Chondrocyte (in vitro differentiated cells): ENCODE measurements at regions not wholly inside any gene's neighbourhood (a gene's known extent, or its start where the extent isn't known, plus 50 kb on each side); places are given as distances from the start of the nearest gene placed in this dataset.
A peak's percentile ranks its signal among the peaks of the same experiment; 100 is the strongest.

Experiments
- DNase-seq: peaks from one replicate; pipeline ENCODE4 v3.0.0; 2021; ENCODE audit warnings: mixed read lengths, low spot score
- H3K27ac Mint-ChIP-seq: one replicate; pipeline ENCODE4 v1.8.0; 2021; ENCODE audit warnings: mild to moderate bottlenecking, moderate library complexity, mixed read lengths; ENCODE audit not compliant: unreplicated experiment
- H3K27me3 Mint-ChIP-seq: 2 replicates; pipeline ENCODE4 v1.8.0; 2021; ENCODE audit warnings: low read depth, mixed read lengths
- H3K36me3 Mint-ChIP-seq: 2 replicates; pipeline ENCODE4 v1.8.0; 2021; ENCODE audit warnings: low read depth, mixed read lengths
- H3K4me1 Mint-ChIP-seq: 2 replicates; pipeline ENCODE4 v1.8.0; 2021; ENCODE audit warnings: low read depth, mild to moderate bottlenecking, mixed read lengths
- H3K4me3 Mint-ChIP-seq: one replicate; pipeline ENCODE4 v1.8.0; 2021; ENCODE audit warnings: mild to moderate bottlenecking, moderate library complexity, mixed read lengths; ENCODE audit not compliant: unreplicated experiment
- H3K9me3 Mint-ChIP-seq: 2 replicates; pipeline ENCODE4 v1.8.0; 2021; ENCODE audit warnings: low read depth, mixed read lengths
- TF ChIP-seq, protein P1 (sequence below): fragments of 200-600 bp; sonication (generic); IDR thresholded peaks from 2 replicates; pipeline ENCODE4 v1.5.0; 2021; ENCODE audit warnings: antibody characterized with exemption, mild to moderate bottlenecking, moderate library complexity

DNA sequence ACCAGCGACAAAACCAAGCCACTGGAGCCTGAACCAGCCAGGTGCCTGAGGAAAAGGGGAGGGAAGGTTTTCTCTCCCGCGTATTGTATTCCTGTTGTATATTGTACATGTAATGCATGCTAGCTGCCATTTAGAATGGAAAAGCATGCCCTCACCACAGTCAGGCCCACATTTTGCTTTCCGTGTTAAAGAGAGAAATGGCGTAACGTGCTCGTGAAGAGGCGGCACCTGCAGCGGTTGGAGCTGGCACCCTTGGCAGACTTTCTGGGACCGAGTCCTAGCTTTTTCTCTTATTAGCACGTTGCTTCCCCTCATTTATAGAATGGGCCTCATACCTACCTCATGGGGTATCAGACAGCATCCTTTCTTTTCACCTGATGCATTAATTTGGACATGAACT is 135.3 kb upstream of the IRF2BP2 start:
- Mint-ChIP-seq H3K27ac (no peak overlapping the region), H3K4me1 (peaks cover 26% of the 10 kb centered on the region), H3K9me3 (no peaks in the 10 kb centered on the region)

DNA sequence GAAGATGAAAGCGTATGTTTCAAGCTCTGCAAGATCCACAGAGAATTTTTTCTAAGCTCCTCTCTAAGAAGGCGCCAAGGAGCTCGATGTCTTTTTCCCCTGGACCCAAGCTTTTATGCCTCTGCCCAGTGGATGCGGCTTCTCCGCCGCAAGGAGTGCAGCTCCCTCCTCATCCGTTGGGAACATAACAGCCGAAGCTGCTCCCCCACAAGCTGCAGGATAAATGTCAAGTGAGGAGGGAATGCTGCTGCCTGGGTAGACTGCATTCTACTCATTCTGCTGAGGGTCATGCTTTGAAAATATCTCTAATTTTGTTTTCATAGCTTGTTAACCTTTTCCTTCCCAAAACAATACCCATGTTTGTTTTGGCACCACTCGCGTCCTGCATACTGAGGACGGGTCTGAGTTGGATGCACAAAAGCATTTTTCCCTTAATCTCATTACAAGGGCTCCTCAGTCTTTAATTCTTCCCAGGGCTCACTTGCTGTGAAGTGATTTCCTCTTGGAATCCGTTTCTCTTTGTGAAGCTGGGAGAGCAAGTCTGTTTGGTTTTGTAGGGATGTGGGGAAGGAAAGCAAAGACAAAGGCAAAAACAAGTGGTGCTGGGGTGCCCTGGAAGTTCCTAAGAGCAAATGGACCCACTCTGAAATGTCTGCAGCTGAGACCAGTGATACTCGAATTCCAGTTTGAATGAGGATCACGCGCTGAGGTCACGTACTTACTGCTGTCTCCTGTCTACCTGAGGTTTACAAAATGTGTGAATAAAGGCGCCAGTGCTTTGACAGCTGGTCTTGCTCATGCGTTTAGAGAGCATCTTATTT is 134.0 kb upstream of the IRF2BP2 start:
- no peaks in the 10 kb centered on the region for H3K9me3 Mint-ChIP-seq
- peak overlapping the region; percentile 76 for H3K27ac Mint-ChIP-seq
- no peaks in the 10 kb centered on the region for H3K36me3 Mint-ChIP-seq
- TF ChIP-seq, protein P1, sequence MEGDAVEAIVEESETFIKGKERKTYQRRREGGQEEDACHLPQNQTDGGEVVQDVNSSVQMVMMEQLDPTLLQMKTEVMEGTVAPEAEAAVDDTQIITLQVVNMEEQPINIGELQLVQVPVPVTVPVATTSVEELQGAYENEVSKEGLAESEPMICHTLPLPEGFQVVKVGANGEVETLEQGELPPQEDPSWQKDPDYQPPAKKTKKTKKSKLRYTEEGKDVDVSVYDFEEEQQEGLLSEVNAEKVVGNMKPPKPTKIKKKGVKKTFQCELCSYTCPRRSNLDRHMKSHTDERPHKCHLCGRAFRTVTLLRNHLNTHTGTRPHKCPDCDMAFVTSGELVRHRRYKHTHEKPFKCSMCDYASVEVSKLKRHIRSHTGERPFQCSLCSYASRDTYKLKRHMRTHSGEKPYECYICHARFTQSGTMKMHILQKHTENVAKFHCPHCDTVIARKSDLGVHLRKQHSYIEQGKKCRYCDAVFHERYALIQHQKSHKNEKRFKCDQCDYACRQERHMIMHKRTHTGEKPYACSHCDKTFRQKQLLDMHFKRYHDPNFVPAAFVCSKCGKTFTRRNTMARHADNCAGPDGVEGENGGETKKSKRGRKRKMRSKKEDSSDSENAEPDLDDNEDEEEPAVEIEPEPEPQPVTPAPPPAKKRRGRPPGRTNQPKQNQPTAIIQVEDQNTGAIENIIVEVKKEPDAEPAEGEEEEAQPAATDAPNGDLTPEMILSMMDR: peak; percentile 29
- H3K4me3 Mint-ChIP-seq: peak overlapping the region; percentile 47
- no peaks in the 10 kb centered on the region for H3K27me3 Mint-ChIP-seq
- DNase-seq: no peak
- peaks cover 26% of the 10 kb centered on the region for H3K4me1 Mint-ChIP-seq

More for the DNA sequence above, 135.3 kb upstream of the IRF2BP2 start:
- H3K4me3 Mint-ChIP-seq: no peak overlapping the region
- no peak for DNase-seq
- TF ChIP-seq, protein P1: no peak
- no peaks in the 10 kb centered on the region for H3K27me3 Mint-ChIP-seq
- H3K36me3 Mint-ChIP-seq: no peaks in the 10 kb centered on the region

DNA sequence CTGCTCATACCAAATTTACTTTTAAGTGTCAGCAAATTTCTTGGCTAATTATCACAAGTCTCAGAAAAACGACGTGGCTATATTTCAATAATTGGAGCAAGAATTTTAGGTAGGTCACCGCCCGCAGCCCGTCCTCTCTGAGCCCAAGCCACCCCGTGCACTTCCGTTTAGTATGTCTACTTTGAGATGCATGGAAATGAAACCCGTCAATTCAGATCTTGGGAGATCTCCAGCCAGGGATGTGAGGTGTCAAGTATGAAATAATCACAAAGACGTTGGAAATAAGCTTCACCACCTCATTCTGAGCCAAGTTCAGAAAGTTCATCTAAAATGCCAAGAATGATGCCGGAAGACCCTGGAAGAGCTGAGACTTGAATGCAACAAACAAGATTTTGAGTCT is 132.6 kb upstream of the IRF2BP2 start:
- no peak overlapping the region for H3K27ac Mint-ChIP-seq

GRCh38 chr1:234737967-234738314 is 128.0 kb upstream of the IRF2BP2 start:
- H3K4me1 Mint-ChIP-seq: peaks cover 7% of the 10 kb centered on the region
- H3K9me3 Mint-ChIP-seq: no peaks in the 10 kb centered on the region
- no peak overlapping the region for H3K27ac Mint-ChIP-seq
- H3K27me3 Mint-ChIP-seq: no peaks in the 10 kb centered on the region
- TF ChIP-seq, protein P1: no peak
- DNase-seq: no peak
- H3K36me3 Mint-ChIP-seq: no peaks in the 10 kb centered on the region
- H3K4me3 Mint-ChIP-seq: no peak overlapping the region

More for the DNA sequence above, 132.6 kb upstream of the IRF2BP2 start:
- Mint-ChIP-seq H3K4me3 (no peak overlapping the region), H3K4me1 (peaks cover 29% of the 10 kb centered on the region), H3K9me3 (no peaks in the 10 kb centered on the region), H3K27me3 (no peaks in the 10 kb centered on the region), H3K36me3 (no peaks in the 10 kb centered on the region)
- no peak for DNase-seq
- TF ChIP-seq, protein P1: no peak

DNA sequence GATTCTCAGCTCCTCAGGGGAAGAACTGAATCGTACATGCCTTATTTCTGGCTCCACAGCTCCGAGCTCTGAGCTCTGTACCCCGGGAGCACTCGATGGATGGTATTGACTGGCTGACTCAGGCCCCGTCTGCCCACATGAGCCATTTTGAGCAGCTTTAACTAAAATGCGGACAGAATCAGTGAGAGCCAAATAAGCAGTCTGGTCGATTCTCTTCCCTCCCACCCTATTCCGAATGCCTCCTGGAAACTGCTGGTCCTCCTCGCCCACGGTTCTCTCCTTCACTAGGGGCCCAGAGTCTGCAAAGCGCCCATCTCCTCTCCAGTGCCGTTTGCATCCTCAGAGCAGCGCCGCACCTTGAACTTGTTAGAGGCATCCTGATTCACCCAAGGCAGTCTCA is 125.9 kb upstream of the IRF2BP2 start:
- H3K27me3 Mint-ChIP-seq: no peaks in the 10 kb centered on the region
- no peak for DNase-seq
- H3K4me1 Mint-ChIP-seq: peaks cover 13% of the 10 kb centered on the region
- TF ChIP-seq, protein P1: no peak
- H3K27ac Mint-ChIP-seq: no peak overlapping the region
- no peaks in the 10 kb centered on the region for H3K9me3 Mint-ChIP-seq
- no peak overlapping the region for H3K4me3 Mint-ChIP-seq
- H3K36me3 Mint-ChIP-seq: no peaks in the 10 kb centered on the region
